ENCODE measurements at regions not wholly inside any gene's neighbourhood (a gene's known extent, or its start where the extent isn't known, plus 50 kb on each side); places are given as distances from the start of the nearest gene placed in this dataset.

DNA sequence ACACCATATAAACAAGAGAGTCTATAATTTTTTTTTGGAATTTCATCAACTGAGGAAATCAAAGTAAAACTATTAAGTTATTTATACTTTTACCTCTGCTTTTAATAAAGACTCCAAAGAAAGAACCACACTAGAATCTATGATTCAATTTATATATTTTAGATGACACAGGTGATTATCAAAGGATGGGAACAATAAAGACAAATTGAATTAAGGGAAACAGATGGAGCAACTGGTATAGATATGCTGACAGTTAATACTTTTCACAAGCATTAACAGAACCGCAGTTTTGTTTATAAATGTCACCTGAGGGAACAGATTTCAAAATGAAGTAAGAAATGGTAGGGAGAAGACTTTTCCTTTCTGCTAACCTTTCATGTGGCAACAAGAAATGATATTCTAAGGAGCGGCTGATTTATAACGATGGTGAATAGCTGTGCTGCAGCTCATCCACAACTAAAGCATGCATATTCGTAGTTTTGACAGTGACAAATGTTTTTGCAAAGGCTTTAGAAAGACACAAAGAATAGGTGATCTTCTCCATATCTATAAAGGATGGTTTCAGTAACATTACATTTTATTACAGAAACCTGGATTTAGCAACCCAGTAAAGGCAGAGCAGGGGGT lies 1502.9 kb upstream of the RAG2 start:
- FAIRE-seq (no peak), DNase-seq (ENCODE audit: low spot score in 2 of 2) (no peak)

DNA sequence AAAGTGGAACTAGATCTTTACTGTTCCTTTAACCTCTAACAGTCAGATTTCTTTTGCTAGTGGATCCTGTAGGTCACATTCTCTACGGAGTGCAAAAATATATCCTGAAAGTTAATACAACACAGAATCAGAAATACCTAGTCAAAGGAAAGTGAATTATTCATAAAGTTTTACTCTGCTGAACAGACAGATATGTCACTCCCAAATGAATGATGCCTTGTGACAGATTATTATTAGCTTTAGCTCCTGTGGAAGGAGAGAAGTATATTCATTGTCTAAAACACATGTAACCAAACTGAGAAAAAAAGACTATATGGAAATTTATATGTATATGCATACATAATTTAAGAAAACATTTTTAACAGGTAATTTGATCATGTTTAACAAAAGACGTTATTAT lies 1497.2 kb upstream of the RAG2 start:
- DNase-seq (ENCODE audit: low spot score in 2 of 2) (no peak), FAIRE-seq (no peak)

GRCh38 chr11:38089726-38090125 lies 1491.7 kb upstream of the RAG2 start:
- FAIRE-seq (no peak), DNase-seq (ENCODE audit: low spot score in 2 of 2) (no peak)

- no peak for DNase-seq (ENCODE audit: low spot score in 2 of 2)
Observed at GRCh38 chr11:38060920-38061319, 1462.9 kb upstream of the RAG2 start.

DNA sequence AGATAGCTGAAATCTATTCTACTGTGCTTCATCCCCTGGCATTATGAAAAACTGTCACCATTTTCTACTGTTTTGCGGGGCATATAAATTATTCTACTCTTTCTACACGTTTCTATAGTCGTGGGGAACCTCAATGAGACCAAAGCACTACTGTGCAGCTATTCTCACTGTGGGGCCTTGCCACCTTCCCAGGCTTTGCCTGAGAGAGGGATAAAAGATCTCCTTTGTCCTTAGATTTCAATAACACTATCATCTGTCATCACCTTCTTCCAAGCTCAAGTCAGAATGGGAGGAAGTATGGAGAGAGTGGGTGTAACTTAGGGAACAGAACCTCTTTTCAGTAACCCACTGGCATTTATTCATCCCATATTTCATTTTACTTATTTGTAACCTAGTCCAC lies 1462.1 kb upstream of the RAG2 start:
- FAIRE-seq (no peak), DNase-seq (ENCODE audit: low spot score in 2 of 2) (no peak)

More at GRCh38 chr11:38060920-38061319, 1462.9 kb upstream of the RAG2 start:
- FAIRE-seq, result no peak

- no peak for FAIRE-seq
- DNase-seq (ENCODE audit: low spot score in 2 of 2), result no peak
Observed at GRCh38 chr11:38046571-38047135, 1448.6 kb upstream of the RAG2 start.

DNA sequence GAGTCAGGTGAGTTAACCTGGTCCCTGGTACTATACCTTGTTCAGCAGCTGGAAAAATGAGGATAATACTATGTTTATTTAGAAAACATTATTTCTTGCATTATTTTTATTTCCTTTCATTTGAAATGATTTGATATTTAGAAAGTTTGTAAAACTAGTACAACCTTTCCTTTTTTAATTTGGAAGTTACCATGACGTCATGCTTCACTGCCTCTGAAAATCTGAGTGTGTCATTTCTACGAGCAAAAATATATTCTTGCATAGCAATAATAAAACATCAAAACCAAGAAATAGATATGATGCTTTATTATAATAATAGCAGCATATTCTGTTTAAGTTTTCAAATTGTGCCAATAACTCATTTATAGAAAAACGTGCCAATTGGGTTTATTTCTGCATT lies 1445.0 kb upstream of the RAG2 start:
- DNase-seq (ENCODE audit: low spot score in 2 of 2) (no peak), FAIRE-seq (no peak)

DNA sequence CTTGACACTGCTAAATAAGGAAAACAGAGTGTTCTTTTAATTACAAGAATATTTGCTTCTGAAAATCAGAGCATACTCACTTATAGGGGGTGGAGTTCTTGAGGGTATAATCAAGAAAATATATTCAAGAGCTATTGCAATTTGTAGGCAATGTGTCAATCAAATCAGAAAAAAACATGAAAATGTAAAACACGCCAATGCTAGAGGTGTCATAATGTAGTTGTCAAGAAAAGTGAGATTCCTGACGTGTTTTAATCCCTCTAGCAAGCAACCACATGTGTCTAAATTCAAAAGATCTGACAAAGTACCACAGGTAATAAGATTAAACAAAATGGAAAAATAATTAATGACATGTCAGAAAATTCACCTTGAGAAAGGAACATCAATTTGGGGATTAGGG lies 1440.7 kb upstream of the RAG2 start:
- DNase-seq (ENCODE audit: low spot score in 2 of 2), result no peak
- no peak for FAIRE-seq

GRCh38 chr11:38019072-38019775 lies 1421.2 kb upstream of the RAG2 start:
- FAIRE-seq (no peak), DNase-seq (ENCODE audit: low spot score in 2 of 2) (no peak)

DNA sequence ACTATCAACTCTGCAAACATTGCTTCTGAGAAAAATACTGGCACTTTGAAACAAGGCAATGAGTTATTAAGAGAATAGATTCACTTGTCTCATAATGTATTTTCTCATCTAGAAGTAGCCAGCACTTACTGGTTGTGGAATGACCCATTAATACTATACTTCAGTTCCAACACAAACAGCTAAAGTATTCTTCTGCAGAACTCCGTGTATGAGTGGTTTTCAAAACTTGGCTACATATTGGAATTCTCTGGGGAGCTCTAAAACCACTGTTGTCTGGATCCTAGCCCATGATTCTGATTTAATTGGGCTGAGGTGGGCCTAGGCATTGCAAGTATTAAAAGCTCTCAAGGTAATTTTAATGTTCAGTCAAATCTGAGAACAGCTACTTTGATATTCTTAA lies 1416.4 kb upstream of the RAG2 start:
- FAIRE-seq, result no peak
- DNase-seq (ENCODE audit: low spot score in 2 of 2), result no peak

- no peak for FAIRE-seq
- no peak for DNase-seq (ENCODE audit: low spot score in 2 of 2)
Observed at GRCh38 chr11:38013157-38013556, 1415.1 kb upstream of the RAG2 start.

DNA sequence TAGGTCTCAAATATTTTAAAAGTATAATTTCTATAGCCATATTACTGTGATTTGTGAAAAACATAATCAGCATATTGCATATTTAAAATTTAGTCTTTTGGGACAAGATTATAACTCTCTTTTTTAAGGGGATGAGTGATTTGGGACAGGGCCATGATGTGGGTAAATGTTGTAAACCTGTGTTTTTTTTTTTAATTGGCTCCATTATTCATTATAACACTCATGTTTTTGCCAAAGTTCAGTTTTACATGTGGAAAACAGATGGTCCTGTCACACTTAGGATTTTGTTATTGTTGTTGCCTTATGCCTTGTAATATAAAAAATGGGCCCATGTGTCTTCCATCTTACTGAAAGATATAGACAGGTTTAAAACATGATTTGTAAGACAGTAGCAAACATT lies 1413.5 kb upstream of the RAG2 start:
- no peak for DNase-seq (ENCODE audit: low spot score in 2 of 2)
- no peak for FAIRE-seq

- no peak for DNase-seq (ENCODE audit: low spot score in 2 of 2)
- no peak for FAIRE-seq
Observed at GRCh38 chr11:38009932-38010331, 1411.9 kb upstream of the RAG2 start.

GRCh38 chr11:38006466-38006865 lies 1408.4 kb upstream of the RAG2 start:
- DNase-seq (ENCODE audit: low spot score in 2 of 2), result no peak
- FAIRE-seq, result no peak

DNA sequence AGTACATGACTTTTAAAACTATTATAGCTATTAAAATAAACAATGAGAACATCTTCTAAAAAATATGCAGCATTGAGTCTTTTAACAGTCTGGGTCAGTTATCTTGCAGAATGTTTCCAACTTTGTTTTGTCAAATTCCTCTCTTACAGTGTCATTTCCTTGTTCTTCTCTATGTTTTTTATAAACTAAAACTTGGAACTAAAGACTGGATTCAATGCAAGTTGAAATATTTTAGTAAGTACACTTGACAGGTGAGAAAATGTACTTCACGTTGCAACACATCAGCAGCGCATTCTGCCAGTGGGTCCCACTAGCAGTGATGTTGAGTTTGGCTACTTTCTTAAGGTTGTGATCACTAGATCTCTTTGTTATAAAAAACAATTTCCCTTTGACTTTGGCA lies 1407.6 kb upstream of the RAG2 start:
- no peak for FAIRE-seq
- no peak for DNase-seq (ENCODE audit: low spot score in 2 of 2)

DNA sequence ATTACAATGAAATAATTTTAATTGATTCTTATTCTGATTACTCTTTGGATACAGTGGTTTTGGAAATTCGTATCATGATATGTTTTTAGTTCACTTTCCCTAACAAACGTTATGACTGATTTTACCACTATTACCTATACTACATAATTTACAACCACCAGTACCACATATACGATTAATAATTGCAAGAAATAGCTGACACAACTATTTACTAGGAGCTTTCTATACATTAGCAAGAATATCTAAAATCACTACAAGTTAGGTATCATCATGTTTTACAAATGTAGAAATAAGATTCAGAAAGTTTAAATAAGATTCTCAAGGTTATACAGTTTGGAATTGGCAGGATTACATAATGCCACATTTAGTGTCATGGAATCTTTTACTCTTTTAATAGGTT lies 1401.1 kb upstream of the RAG2 start:
- no peak for FAIRE-seq

DNA sequence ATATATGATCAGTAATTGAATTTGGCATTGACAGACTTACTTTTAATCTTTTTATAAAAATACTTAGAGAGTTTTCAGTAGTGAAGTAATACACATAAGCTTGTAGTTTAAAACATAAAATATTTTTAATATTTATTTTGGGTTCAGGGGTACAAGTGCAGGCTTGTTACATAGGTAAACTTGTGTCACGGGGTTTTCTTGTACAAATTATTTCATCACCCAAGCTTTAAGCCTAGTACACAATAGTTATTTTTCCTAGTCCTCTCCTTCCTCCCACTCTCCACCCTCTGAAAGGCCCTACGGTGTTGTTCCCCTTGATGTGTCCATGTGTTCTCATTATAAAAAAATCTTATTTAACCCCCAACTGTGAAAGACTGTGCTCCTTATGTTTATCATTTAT lies 1397.8 kb upstream of the RAG2 start:
- no peak for FAIRE-seq
- DNase-seq (ENCODE audit: low spot score in 2 of 2), result no peak

More for the DNA sequence above, 1401.1 kb upstream of the RAG2 start:
- DNase-seq (ENCODE audit: low spot score in 2 of 2), result no peak

DNA sequence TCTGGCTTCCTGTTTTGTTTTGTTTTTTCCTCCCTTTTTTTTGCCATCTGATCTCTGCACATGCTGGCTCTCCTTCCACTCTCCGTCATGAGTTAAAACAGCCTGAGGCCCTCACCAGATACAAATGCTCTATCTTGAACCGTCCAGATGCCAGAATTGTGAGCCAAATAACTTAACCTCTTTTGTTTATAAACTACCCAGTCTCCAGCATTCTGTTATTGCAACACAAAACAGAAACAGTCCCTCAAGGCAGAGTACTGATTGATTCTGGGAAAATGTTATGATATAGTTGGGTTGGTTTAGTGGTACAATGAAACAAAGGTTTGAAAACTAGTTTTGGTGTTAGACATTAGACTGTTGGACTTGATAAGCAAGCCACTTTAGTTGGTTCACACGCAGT lies 1390.0 kb upstream of the RAG2 start:
- FAIRE-seq (no peak), DNase-seq (ENCODE audit: low spot score in 2 of 2) (no peak)

DNA sequence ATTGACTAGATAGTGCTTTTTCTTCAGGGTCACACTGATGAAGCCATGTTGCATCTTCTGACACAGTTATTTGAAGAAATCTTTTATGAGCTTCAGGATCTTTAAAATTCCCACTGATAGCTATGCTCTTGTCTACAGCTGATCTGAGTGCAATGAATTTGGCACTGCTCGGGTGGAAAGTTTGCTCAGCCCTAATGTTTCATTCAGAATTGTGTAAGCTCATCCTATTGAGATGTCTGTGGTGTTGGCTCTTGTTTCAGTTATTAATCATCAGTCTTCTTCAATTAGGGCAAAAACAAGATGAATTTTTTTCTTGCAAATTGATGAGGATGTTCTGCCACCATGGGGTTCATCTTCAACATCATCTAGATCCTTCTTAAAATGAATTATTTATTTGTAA lies 1387.0 kb upstream of the RAG2 start:
- DNase-seq (ENCODE audit: low spot score in 2 of 2), result no peak
- FAIRE-seq, result no peak

DNA sequence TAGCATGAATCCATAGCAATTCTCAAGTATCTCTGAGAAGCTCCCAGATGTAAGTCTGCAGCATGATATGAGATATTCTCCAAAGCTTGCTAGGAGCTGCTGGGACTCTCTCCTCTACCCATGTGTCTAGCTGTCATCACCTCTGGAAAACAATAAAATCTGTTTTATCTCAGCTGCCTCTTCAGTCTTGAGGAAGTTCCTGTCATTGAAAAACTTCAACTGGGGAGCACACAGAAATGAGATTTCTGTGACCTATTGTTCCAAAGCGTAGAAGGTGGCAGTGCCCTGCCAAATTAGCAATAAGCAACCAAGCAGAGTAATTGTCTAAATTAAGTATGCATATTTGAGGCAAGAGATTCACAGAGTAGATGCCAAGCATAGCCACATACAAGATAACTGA lies 1380.6 kb upstream of the RAG2 start:
- FAIRE-seq (no peak), DNase-seq (ENCODE audit: low spot score in 2 of 2) (no peak)

GRCh38 chr11:37973941-37974340 lies 1375.9 kb upstream of the RAG2 start:
- no peak for DNase-seq (ENCODE audit: low spot score in 2 of 2)
- FAIRE-seq, result no peak

- no peak for FAIRE-seq
Observed at GRCh38 chr11:37972691-37973090, 1374.7 kb upstream of the RAG2 start.

More at GRCh38 chr11:37972691-37973090, 1374.7 kb upstream of the RAG2 start:
- DNase-seq (ENCODE audit: low spot score in 2 of 2), result no peak

All from frontal cortex (tissue), 3 donors.